SK-N-SH treated with all-trans-retinoic acid at 6 μM for 48 hours (cell line): ENCODE measurements at regions not wholly inside any gene's neighbourhood (a gene's known extent, or its start where the extent isn't known, plus 50 kb on each side); places are given as distances from the start of the nearest gene placed in this dataset.

ENCODE experiments used
- ATAC-seq: fragments of 200-7000 bp; cut with Tn5 transposase; 3 replicates; pipeline ENCODE4 v1.9.1; 2020; ENCODE audit warnings: mild to moderate bottlenecking, moderate library complexity
- ARNTL ChIP-seq: fragments of 450-650 bp; formaldehyde crosslinking; IDR thresholded peaks from 2 replicates; pipeline ENCODE4 v1.5.0; 2020; ENCODE audit warnings: low read depth, mild to moderate bottlenecking, moderate library complexity, borderline replicate concordance
- BACH2 ChIP-seq: fragments of 250-450 bp; sonication (Bioruptor Pico); IDR thresholded peaks from 2 replicates; pipeline ENCODE4 v1.9.0; 2021; ENCODE audit warnings: mild to moderate bottlenecking, borderline replicate concordance
- CREB5 ChIP-seq: fragments of 250-450 bp; sonication (Bioruptor Pico); IDR thresholded peaks from 2 replicates; pipeline ENCODE4 v1.5.1; 2020; ENCODE audit warnings: low read depth, mild to moderate bottlenecking, moderate library complexity
- CSRNP3 ChIP-seq: fragments of 250-450 bp; sonication (Bioruptor Pico); IDR thresholded peaks from 2 replicates; pipeline ENCODE4 v1.5.1; 2021; ENCODE audit warnings: mild to moderate bottlenecking, moderate library complexity
- ESRRG ChIP-seq: fragments of 250-450 bp; sonication (Bioruptor Pico); IDR thresholded peaks from 2 replicates; pipeline ENCODE4 v1.6.1; 2021; ENCODE audit warnings: mild to moderate bottlenecking
- GLIS3 ChIP-seq: fragments of 250-450 bp; sonication (Bioruptor Pico); IDR thresholded peaks from 2 replicates; pipeline ENCODE4 v1.5.0; 2020; ENCODE audit warnings: mild to moderate bottlenecking, moderate library complexity
- ISL1 ChIP-seq: fragments of 250-450 bp; sonication (Bioruptor Pico); IDR thresholded peaks from 2 replicates; pipeline ENCODE4 v2.1.2; 2022; ENCODE audit warnings: mild to moderate bottlenecking, moderate library complexity
- OSR1 ChIP-seq: fragments of 250-450 bp; sonication (Bioruptor Pico); IDR thresholded peaks from 2 replicates; pipeline ENCODE4 v1.8.0; 2022; ENCODE audit warnings: moderate library complexity, mild to moderate bottlenecking, inconsistent platforms
- PATZ1 ChIP-seq: fragments of 250-450 bp; sonication (Bioruptor Pico); IDR thresholded peaks from 2 replicates; pipeline ENCODE4 v1.8.0; 2020; ENCODE audit warnings: mild to moderate bottlenecking, moderate library complexity, borderline replicate concordance
- POU6F1 ChIP-seq: fragments of 250-450 bp; sonication (Bioruptor Pico); IDR thresholded peaks from 2 replicates; pipeline ENCODE4 v1.8.0; 2021; ENCODE audit warnings: low read depth, mild to moderate bottlenecking, moderate library complexity, borderline replicate concordance
- PPARA ChIP-seq: fragments of 250-450 bp; sonication (Bioruptor Pico); IDR thresholded peaks from 2 replicates; pipeline ENCODE4 v1.5.0; 2020; ENCODE audit warnings: mild to moderate bottlenecking, borderline replicate concordance
- RARB ChIP-seq: fragments of 250-450 bp; sonication (Bioruptor Pico); IDR thresholded peaks from 2 replicates; pipeline ENCODE4 v1.8.0; 2021; ENCODE audit warnings: mild to moderate bottlenecking, moderate library complexity
- TSHZ2 ChIP-seq: fragments of 250-450 bp; sonication (Bioruptor Pico); IDR thresholded peaks from 2 replicates; pipeline ENCODE4 v1.5.0; 2020; ENCODE audit warnings: mild to moderate bottlenecking, moderate library complexity
- ZC3H10 ChIP-seq: fragments of 250-450 bp; sonication (Bioruptor Pico); IDR thresholded peaks from 2 replicates; pipeline ENCODE4 v1.5.1; 2021; ENCODE audit warnings: mild to moderate bottlenecking, moderate library complexity
- ZFP3 ChIP-seq: fragments of 250-450 bp; sonication (Bioruptor Pico); IDR thresholded peaks from 2 replicates; pipeline ENCODE4 v1.5.0; 2020; ENCODE audit warnings: mild to moderate bottlenecking, moderate library complexity
- ZFP30 ChIP-seq: fragments of 450-650 bp; formaldehyde crosslinking; IDR thresholded peaks from 2 replicates; pipeline ENCODE4 v1.5.0; 2022; ENCODE audit warnings: mild to moderate bottlenecking, moderate library complexity
- ZNF565 ChIP-seq: fragments of 450-650 bp; formaldehyde crosslinking; conservative IDR thresholded peaks from 2 replicates; pipeline ENCODE4 v1.5.0; 2020; ENCODE audit warnings: low read depth, mild to moderate bottlenecking, moderate library complexity
- ZNF70 ChIP-seq: fragments of 450-650 bp; formaldehyde crosslinking; IDR thresholded peaks from 2 replicates; pipeline ENCODE4 v1.5.0; 2020; ENCODE audit warnings: mild to moderate bottlenecking, moderate library complexity
- ZNF8 ChIP-seq: fragments of 450-650 bp; formaldehyde crosslinking; IDR thresholded peaks from 2 replicates; pipeline ENCODE4 v1.5.0; 2020; ENCODE audit warnings: mild to moderate bottlenecking, moderate library complexity

GRCh38 chr17:14986127-14986526 is 279.0 kb downstream of the PMP22 start:
- ATAC-seq = no peak
- TF ChIP-seq RARB (CRISPR knock-in tag) (no peak), GLIS3 (no peak), ZFP3 (no peak), ZNF70 (CRISPR knock-in tag) (no peak)

GRCh38 chr17:14972844-14973243 is 292.3 kb downstream of the PMP22 start:
- no peak for TF ChIP-seq POU6F1
- TF ChIP-seq RARB (CRISPR knock-in tag) = no peak
- no peak for TF ChIP-seq ZNF565 (CRISPR knock-in tag)
- TF ChIP-seq PATZ1 (CRISPR knock-in tag) = no peak
- TF ChIP-seq OSR1 = no peak
- no peak for TF ChIP-seq ZNF8 (CRISPR knock-in tag)
- no peak for TF ChIP-seq BACH2 (CRISPR knock-in tag)
- no peak for TF ChIP-seq ZC3H10 (CRISPR knock-in tag)
- no peak for TF ChIP-seq CREB5 (CRISPR knock-in tag)
- no peak for TF ChIP-seq GLIS3
- TF ChIP-seq ZFP30 = no peak
- TF ChIP-seq TSHZ2 (CRISPR knock-in tag) = no peak
- TF ChIP-seq ARNTL = no peak
- no peak for TF ChIP-seq ESRRG (CRISPR knock-in tag)
- no peak for TF ChIP-seq CSRNP3 (CRISPR knock-in tag)
- TF ChIP-seq ISL1 (CRISPR knock-in tag) = no peak
- no peak for TF ChIP-seq PPARA (CRISPR knock-in tag)
- TF ChIP-seq ZNF70 (CRISPR knock-in tag) = no peak
- no peak for TF ChIP-seq ZFP3
- no peak for ATAC-seq

- ATAC-seq = no peak
- TF ChIP-seq ESRRG (CRISPR knock-in tag) = no peak
- TF ChIP-seq ZNF8 (CRISPR knock-in tag) = no peak
- TF ChIP-seq CSRNP3 (CRISPR knock-in tag) = no peak
- no peak for TF ChIP-seq PPARA (CRISPR knock-in tag)
- no peak for TF ChIP-seq ZNF565 (CRISPR knock-in tag)
- no peak for TF ChIP-seq TSHZ2 (CRISPR knock-in tag)
- TF ChIP-seq ZC3H10 (CRISPR knock-in tag) = no peak
- no peak for TF ChIP-seq ZNF70 (CRISPR knock-in tag)
- TF ChIP-seq ISL1 (CRISPR knock-in tag) = no peak
- TF ChIP-seq ARNTL = no peak
- TF ChIP-seq ZFP3 = no peak
- TF ChIP-seq POU6F1 = no peak
- TF ChIP-seq PATZ1 (CRISPR knock-in tag) = no peak
These were observed 294.1 kb downstream of the PMP22 start for GRCh38 chr17:14971054-14971453.
